Psoas muscle (tissue), 7 donors: ENCODE measurements at regions not wholly inside any gene's neighbourhood (a gene's known extent, or its start where the extent isn't known, plus 50 kb on each side); places are given as distances from the start of the nearest gene placed in this dataset.

Experiments
- ATAC-seq, 4 donors: fragments of 200-7000 bp; cut with Tn5 transposase; one replicate each; pipeline ENCODE4 v1.9.1; 2020; ENCODE audit warnings: moderate library complexity in 3 of 4, mild to moderate bottlenecking in 2 of 4
- DNase-seq, 2 donors: peaks; one replicate each; pipeline ENCODE4 v3.0.0-alpha.2; 2020
- H3K27ac ChIP-seq: fragments of 200-600 bp; one replicate; pipeline ENCODE4 v1.8.0; 2022
- H3K27me3 ChIP-seq, 3 donors: fragments of 200-600 bp in 1 of 3; one replicate each; pipeline versions ENCODE4 v1.6.1 to v1.8.0; 2013 to 2022; ENCODE audit warnings: low read length in 2 of 3, mild to moderate bottlenecking in 2 of 3, moderate library complexity in 1 of 3; ENCODE audit not compliant: insufficient read depth in 3 of 3
- H3K36me3 ChIP-seq, 2 donors: fragments of 200-600 bp in 1 of 2; one replicate each; pipeline versions ENCODE4 v1.6.1 to v1.8.0; 2013 to 2022; ENCODE audit warnings: low read depth in 1 of 2, mild to moderate bottlenecking in 1 of 2, moderate library complexity in 1 of 2; ENCODE audit not compliant: insufficient read depth in 1 of 2
- H3K4me1 ChIP-seq: fragments of 200-600 bp; one replicate; pipeline ENCODE4 v1.8.0; 2022
- H3K4me3 ChIP-seq: fragments of 200-600 bp; one replicate; pipeline ENCODE4 v1.8.0; 2022; ENCODE audit warnings: mild to moderate bottlenecking
- H3K9me3 ChIP-seq: fragments of 200-600 bp; one replicate; pipeline ENCODE4 v1.8.0; 2022
- WGBS, 3 donors: extraction: QIAGEN DNeasy Blood & Tissue Kit; methylation state at CpG; one replicate each; pipeline versions ENCODE4 v1.1.6 to v1.1.7; 2013; 5-methylcytosine and 5-hydroxymethylcytosine counted together
- intact Hi-C, 2 donors: fragments of 100-400 bp; cut with DNase I; formaldehyde crosslinking; loops; one replicate each; pipeline versions ENCODE4 v1.11.0 to v1.14.2; 2022
- TF ChIP-seq, protein P1 (sequence below): fragments of 200-600 bp; IDR thresholded peaks from one replicate; pipeline ENCODE4 v1.8.0; 2022; ENCODE audit warnings: antibody characterized with exemption
- donor health status: healthy with polysubstance abuse.
- donor health status: DM: no; HTN: no; CAD: no; lungs with moderate emphysema.
- donor health status: Bipolar disorder and iron deficiency.
- donor health status: healthy.
- donor health status: DM: yes; HTN: yes; CAD: no.
- donor health status: DM: no; HTN: no; CAD: no.
- donor health status: DM: yes; HTN: yes; CAD: no.

DNA sequence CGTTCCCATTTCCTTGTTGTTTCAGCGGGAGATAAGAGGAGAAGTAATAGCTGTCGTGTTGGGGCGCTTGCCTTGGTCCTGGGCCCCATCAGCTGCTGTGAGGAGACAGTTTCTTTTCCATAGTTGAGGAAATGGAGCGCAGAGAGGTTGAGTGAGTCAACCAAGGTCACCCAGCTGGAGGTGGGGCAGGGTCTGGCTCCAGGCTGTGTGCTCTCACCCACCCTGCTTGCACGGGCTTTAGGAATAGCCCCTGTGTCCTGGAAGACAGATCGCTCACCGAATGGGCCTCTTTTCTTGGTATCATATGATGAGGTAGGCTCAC is 165.7 kb upstream of the RTL1 start:
- no peak for ATAC-seq
- Histone ChIP-seq H3K27ac (no peak overlapping the region), H3K9me3 (no peaks in the 10 kb centered on the region), H3K36me3 (no peaks in the 10 kb centered on the region), H3K4me3 (no peak overlapping the region), H3K27me3 (peaks cover 0 to 7% (median 0%) of the 10 kb centered on the region in 3 donors), H3K4me1 (no peaks in the 10 kb centered on the region)
- peak in 1 of 2 donors; percentile 2 for DNase-seq
- WGBS, 3 donors: 86 to 93% (median 87%) methylated on average over 8 of the region's 8 CpGs
- TF ChIP-seq, protein P1, sequence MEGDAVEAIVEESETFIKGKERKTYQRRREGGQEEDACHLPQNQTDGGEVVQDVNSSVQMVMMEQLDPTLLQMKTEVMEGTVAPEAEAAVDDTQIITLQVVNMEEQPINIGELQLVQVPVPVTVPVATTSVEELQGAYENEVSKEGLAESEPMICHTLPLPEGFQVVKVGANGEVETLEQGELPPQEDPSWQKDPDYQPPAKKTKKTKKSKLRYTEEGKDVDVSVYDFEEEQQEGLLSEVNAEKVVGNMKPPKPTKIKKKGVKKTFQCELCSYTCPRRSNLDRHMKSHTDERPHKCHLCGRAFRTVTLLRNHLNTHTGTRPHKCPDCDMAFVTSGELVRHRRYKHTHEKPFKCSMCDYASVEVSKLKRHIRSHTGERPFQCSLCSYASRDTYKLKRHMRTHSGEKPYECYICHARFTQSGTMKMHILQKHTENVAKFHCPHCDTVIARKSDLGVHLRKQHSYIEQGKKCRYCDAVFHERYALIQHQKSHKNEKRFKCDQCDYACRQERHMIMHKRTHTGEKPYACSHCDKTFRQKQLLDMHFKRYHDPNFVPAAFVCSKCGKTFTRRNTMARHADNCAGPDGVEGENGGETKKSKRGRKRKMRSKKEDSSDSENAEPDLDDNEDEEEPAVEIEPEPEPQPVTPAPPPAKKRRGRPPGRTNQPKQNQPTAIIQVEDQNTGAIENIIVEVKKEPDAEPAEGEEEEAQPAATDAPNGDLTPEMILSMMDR: no peak
- intact Hi-C loops: no loop called here

DNA sequence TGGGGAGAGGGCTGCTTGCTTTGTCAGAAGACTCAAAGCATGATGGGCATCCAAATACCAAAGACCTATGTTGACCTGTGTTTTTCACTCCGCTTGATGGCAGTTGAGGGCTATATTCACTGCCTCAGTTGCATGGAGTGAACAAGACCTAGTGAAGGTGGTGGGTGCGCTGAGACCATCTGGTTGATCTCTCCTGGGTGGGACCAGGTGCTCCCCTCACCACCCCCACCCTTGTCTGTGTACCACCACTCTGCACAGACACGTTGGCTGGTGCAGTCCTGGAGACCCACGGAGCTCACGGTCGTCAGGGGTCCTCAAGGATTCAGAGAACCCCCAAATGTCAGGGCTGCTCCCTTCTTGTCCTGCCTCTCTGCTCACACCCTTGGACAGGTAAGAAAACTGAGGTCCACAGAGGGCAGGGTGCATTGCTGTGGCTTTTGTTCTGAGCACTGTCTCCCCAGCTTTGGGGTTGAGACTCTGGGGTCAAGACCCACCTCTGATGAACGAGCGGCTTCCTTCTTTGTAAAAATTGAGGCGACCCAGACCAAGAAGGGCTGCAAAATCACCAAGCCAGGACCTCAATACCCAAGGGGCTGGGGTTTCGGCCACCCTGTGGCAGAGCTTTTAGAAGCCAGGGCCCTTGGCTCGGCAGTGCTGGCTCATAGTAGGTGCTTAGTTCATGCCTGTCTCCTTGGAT is 166.3 kb upstream of the RTL1 start:
- H3K4me3 ChIP-seq: no peak overlapping the region
- 90 to 94% (median 93%) methylated on average over 11 of the region's 11 CpGs for WGBS, 3 donors
- H3K27me3 ChIP-seq: peaks cover 0 to 7% (median 0%) of the 10 kb centered on the region in 3 donors
- H3K4me1 ChIP-seq: no peaks in the 10 kb centered on the region
- TF ChIP-seq, protein P1: no peak
- intact Hi-C loops: no loop called here
- no peaks in the 10 kb centered on the region for H3K36me3 ChIP-seq
- DNase-seq (peak; percentile 3 to 16), ATAC-seq (no peak)
- H3K27ac ChIP-seq: no peak overlapping the region
- no peaks in the 10 kb centered on the region for H3K9me3 ChIP-seq

DNA sequence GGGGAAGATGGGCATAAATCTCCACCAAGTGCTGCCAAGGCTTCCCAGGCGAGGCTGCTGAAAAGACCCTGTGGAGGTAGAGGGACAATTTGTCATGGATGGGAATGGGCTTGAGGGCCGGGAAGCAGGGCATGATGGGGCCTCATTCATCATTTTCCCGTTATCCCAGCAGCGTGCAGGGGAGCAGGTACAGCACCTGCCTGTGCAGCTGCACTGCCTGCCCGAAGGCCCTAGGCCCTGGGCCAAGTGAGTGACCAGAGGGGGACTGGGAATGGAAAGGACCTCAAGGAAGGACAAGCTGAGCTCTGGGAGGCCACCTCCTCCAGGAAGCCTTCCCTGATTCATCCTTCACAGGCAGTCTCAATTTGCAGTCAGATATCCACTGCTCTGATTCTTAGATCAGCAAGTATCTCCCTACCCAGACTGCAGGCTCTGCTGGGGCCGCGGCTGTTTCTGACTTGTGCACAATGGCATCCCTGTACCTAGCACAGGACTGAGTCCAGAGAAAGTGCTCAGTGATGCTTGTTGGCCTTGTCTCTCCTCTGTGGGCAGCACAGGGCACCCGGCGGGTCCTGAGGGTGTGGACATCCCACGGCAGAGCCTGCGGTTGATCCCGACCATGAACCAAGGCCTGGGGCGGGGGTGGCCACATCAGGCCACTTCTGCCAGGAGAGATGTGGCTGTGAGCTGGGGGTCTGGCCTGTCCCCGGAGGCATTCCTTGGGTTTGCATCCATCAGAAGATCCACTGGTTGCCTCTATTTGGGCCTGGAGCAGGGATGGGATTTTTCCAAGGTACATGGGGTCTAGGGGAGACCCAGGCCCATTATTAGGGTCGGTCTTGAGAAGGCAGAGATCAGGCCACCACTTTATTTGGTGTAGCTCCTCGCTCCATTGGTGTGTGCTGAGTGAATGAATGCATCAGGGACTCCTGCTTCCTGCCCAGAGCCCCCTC is 167.3 kb upstream of the RTL1 start:
- ATAC-seq (no peak), DNase-seq (no peak)
- TF ChIP-seq, protein P1: no peak
- intact Hi-C loops: no loop called here
- Histone ChIP-seq H3K4me3 (no peak overlapping the region), H3K9me3 (no peaks in the 10 kb centered on the region), H3K36me3 (no peaks in the 10 kb centered on the region), H3K27ac (no peak overlapping the region), H3K4me1 (no peaks in the 10 kb centered on the region), H3K27me3 (peaks cover 0 to 12% (median 2%) of the 10 kb centered on the region in 3 donors)
- 81 to 87% (median 83%) methylated on average over 16 of the region's 16 CpGs for WGBS, 3 donors

DNA sequence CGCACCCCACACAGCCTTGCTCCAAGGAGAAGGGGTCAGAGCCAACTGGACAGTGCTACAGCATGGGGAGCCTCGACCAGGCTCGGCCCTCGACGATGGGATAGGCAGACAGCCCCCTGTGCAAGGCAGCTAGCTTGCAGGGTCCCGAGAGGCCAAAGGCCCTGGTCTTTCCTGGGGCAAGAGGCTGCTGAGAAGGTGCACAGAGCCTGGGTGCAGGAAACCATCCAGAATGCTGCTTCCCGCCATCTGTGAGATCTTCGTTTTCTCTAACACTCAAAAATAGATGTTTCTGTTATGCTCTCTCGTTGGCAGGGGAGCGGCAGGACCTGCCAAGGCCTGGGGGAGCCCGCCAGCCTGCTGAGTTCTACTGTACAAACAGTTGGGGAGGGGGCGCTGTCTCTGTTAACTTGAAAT is 168.0 kb upstream of the RTL1 start:
- Histone ChIP-seq H3K27me3 (peaks cover 0 to 19% (median 4%) of the 10 kb centered on the region in 3 donors), H3K9me3 (no peaks in the 10 kb centered on the region), H3K4me1 (no peaks in the 10 kb centered on the region), H3K4me3 (no peak overlapping the region), H3K36me3 (no peaks in the 10 kb centered on the region), H3K27ac (no peak overlapping the region)
- intact Hi-C loops: no loop called here
- DNase-seq: no peak
- 67 to 73% (median 68%) methylated on average over 12 of the region's 12 CpGs for WGBS, 3 donors
- TF ChIP-seq, protein P1: no peak
- no peak for ATAC-seq
